ENCODE measurements at regions not wholly inside any gene's neighbourhood (a gene's known extent, or its start where the extent isn't known, plus 50 kb on each side); places are given as distances from the start of the nearest gene placed in this dataset.

GRCh38 chr10:4472190-4472904 lies 353.7 kb upstream of the AKR1E2 start:
- TF ChIP-seq, protein P1, sequence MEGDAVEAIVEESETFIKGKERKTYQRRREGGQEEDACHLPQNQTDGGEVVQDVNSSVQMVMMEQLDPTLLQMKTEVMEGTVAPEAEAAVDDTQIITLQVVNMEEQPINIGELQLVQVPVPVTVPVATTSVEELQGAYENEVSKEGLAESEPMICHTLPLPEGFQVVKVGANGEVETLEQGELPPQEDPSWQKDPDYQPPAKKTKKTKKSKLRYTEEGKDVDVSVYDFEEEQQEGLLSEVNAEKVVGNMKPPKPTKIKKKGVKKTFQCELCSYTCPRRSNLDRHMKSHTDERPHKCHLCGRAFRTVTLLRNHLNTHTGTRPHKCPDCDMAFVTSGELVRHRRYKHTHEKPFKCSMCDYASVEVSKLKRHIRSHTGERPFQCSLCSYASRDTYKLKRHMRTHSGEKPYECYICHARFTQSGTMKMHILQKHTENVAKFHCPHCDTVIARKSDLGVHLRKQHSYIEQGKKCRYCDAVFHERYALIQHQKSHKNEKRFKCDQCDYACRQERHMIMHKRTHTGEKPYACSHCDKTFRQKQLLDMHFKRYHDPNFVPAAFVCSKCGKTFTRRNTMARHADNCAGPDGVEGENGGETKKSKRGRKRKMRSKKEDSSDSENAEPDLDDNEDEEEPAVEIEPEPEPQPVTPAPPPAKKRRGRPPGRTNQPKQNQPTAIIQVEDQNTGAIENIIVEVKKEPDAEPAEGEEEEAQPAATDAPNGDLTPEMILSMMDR (IDR thresholded peaks at IDR 0.05): no peak
- no peak for TF ChIP-seq POLR2A (IDR thresholded peaks at IDR 0.05)

Data from testis (tissue), 2 donors.